Ishikawa (cell line): ENCODE measurements at regions not wholly inside any gene's neighbourhood (a gene's known extent, or its start where the extent isn't known, plus 50 kb on each side); places are given as distances from the start of the nearest gene placed in this dataset.

Experiments
- CEBPB ChIP-seq: IDR thresholded peaks from 2 replicates; pipeline ENCODE4 v1.6.1; 2012
- EGR1 ChIP-seq: IDR thresholded peaks from 2 replicates; pipeline ENCODE4 v1.6.1; 2012
- EP300 ChIP-seq: IDR thresholded peaks from 2 replicates; pipeline ENCODE4 v1.6.1; 2012; ENCODE audit warnings: borderline replicate concordance
- FOXM1 ChIP-seq: IDR thresholded peaks from 2 replicates; pipeline ENCODE4 v1.6.1; 2012; ENCODE audit warnings: low read depth, borderline replicate concordance
- NFIC ChIP-seq: IDR thresholded peaks from 2 replicates; pipeline ENCODE4 v1.6.1; 2012
- RAD21 ChIP-seq: IDR thresholded peaks from 2 replicates; pipeline ENCODE4 v1.6.1; 2012; ENCODE audit warnings: low read depth
- TAF1 ChIP-seq: IDR thresholded peaks from 2 replicates; pipeline ENCODE4 v1.6.1; 2012; ENCODE audit warnings: low read depth, mild to moderate bottlenecking
- TCF12 ChIP-seq: IDR thresholded peaks from 2 replicates; pipeline ENCODE4 v1.6.1; 2012; ENCODE audit warnings: low read depth
- YY1 ChIP-seq: IDR thresholded peaks from 2 replicates; pipeline ENCODE4 v1.6.1; 2012; ENCODE audit warnings: low read depth
- ZBTB7A ChIP-seq: IDR thresholded peaks from 2 replicates; pipeline ENCODE4 v1.6.1; 2012; ENCODE audit warnings: low read depth
- TF ChIP-seq, protein P1 (sequence below): IDR thresholded peaks from 2 replicates; pipeline ENCODE4 v1.6.1; 2012; ENCODE audit warnings: low read depth, mild to moderate bottlenecking
- TF ChIP-seq, protein P2 (sequence below): IDR thresholded peaks from 2 replicates; pipeline ENCODE4 v1.6.1; 2012

DNA sequence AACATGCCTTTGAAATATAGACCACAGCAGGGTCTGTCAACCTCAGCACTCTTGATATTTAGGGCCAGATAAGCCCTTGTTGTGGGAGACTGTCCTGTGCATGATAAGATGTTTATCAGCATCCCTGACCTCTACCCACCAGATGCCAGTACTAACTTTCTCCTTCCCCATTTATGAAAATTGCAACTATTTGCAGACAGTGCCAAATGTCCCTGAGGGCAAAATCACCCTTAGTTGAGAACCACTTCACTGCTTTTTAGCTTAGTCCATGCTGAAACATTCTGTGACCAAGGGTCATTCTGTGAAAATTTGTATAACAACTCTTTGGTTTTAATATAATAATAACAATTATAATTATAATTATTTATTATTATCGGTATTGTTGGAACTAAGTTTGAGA is 1032.4 kb downstream of the MCTP2 start:
- TF ChIP-seq EP300 (no peak), CEBPB (no peak), RAD21 (no peak), EGR1 (no peak), NFIC (no peak), FOXM1 (no peak), TCF12 (no peak), ZBTB7A (no peak), TAF1 (no peak), YY1 (no peak)
- TF ChIP-seq, protein P1, sequence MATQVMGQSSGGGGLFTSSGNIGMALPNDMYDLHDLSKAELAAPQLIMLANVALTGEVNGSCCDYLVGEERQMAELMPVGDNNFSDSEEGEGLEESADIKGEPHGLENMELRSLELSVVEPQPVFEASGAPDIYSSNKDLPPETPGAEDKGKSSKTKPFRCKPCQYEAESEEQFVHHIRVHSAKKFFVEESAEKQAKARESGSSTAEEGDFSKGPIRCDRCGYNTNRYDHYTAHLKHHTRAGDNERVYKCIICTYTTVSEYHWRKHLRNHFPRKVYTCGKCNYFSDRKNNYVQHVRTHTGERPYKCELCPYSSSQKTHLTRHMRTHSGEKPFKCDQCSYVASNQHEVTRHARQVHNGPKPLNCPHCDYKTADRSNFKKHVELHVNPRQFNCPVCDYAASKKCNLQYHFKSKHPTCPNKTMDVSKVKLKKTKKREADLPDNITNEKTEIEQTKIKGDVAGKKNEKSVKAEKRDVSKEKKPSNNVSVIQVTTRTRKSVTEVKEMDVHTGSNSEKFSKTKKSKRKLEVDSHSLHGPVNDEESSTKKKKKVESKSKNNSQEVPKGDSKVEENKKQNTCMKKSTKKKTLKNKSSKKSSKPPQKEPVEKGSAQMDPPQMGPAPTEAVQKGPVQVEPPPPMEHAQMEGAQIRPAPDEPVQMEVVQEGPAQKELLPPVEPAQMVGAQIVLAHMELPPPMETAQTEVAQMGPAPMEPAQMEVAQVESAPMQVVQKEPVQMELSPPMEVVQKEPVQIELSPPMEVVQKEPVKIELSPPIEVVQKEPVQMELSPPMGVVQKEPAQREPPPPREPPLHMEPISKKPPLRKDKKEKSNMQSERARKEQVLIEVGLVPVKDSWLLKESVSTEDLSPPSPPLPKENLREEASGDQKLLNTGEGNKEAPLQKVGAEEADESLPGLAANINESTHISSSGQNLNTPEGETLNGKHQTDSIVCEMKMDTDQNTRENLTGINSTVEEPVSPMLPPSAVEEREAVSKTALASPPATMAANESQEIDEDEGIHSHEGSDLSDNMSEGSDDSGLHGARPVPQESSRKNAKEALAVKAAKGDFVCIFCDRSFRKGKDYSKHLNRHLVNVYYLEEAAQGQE = no peak
- TF ChIP-seq, protein P2, sequence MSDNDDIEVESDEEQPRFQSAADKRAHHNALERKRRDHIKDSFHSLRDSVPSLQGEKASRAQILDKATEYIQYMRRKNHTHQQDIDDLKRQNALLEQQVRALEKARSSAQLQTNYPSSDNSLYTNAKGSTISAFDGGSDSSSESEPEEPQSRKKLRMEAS = no peak
